ENCODE measurements at regions not wholly inside any gene's neighbourhood (a gene's known extent, or its start where the extent isn't known, plus 50 kb on each side); places are given as distances from the start of the nearest gene placed in this dataset.
"Not testable (repeated sequence)": the region's sequence is repeated elsewhere in the genome, so short reads cannot be mapped to it uniquely, and the experiment has no call there.

- DNase-seq (no peak), ATAC-seq (no peak)
- ChIA-PET CTCF (interaction anchor here (0.6 to 3.3 kb wide), 2 partner anchors 11 to 302 kb away, joined by 3 to 14 read pairs; no protein-coding TSS in a partner anchor), POLR2A (interaction anchor here (0.6 kb wide), 1 partner anchor 203 kb away, joined by 8 read pairs; no protein-coding TSS in a partner anchor)
- no peak overlapping the region for H3K4me3 Mint-ChIP-seq
- H3K27ac Mint-ChIP-seq = no peak overlapping the region
- no peaks in the 10 kb centered on the region for H3K27me3 Mint-ChIP-seq
- no peaks in the 10 kb centered on the region for H3K9me3 Mint-ChIP-seq (ENCODE audit: low read depth)
- H3K4me1 Mint-ChIP-seq = no peaks in the 10 kb centered on the region
- intact Hi-C loops (cut with DNase I, micrococcal nuclease) = no loop called here
- H3K36me3 Mint-ChIP-seq (ENCODE audit: low read depth) = no peaks in the 10 kb centered on the region
Measured at GRCh38 chr2:65999103-65999502, 435.8 kb upstream of the MEIS1 start.

GRCh38 chr2:65997961-65998360 lies 437.0 kb upstream of the MEIS1 start:
- intact Hi-C loops (cut with DNase I, micrococcal nuclease) = no loop called here
- no peaks in the 10 kb centered on the region for H3K27me3 Mint-ChIP-seq
- no peak overlapping the region for H3K4me3 Mint-ChIP-seq
- ChIA-PET POLR2A (no interaction called here), CTCF (no interaction called here)
- H3K9me3 Mint-ChIP-seq (ENCODE audit: low read depth) = no peaks in the 10 kb centered on the region
- H3K4me1 Mint-ChIP-seq = no peaks in the 10 kb centered on the region
- DNase-seq (no peak), ATAC-seq (no peak)
- no peaks in the 10 kb centered on the region for H3K36me3 Mint-ChIP-seq (ENCODE audit: low read depth)
- H3K27ac Mint-ChIP-seq = no peak overlapping the region

- Mint-ChIP-seq H3K9me3 (ENCODE audit: low read depth) (peaks cover 5% of the 10 kb centered on the region), H3K27ac (no peak overlapping the region), H3K27me3 (peaks cover 3% of the 10 kb centered on the region), H3K36me3 (ENCODE audit: low read depth) (no peaks in the 10 kb centered on the region), H3K4me3 (no peak overlapping the region), H3K4me1 (no peaks in the 10 kb centered on the region)
- CTCF ChIA-PET = interaction anchor here (1.0 kb wide), 1 partner anchor 126 kb away, joined by 4 read pairs; no protein-coding TSS in a partner anchor
- ATAC-seq (no peak), DNase-seq (no peak)
- intact Hi-C loops (cut with DNase I, micrococcal nuclease) = no loop called here
- POLR2A ChIA-PET = no interaction called here
Measured at GRCh38 chr2:65992198-65992554, 442.7 kb upstream of the MEIS1 start.

- intact Hi-C loops (cut with DNase I, micrococcal nuclease) = no loop called here
- Mint-ChIP-seq H3K36me3 (ENCODE audit: low read depth) (no peaks in the 10 kb centered on the region), H3K27ac (no peak overlapping the region), H3K4me3 (no peak overlapping the region), H3K4me1 (no peaks in the 10 kb centered on the region), H3K27me3 (peaks cover 3% of the 10 kb centered on the region), H3K9me3 (ENCODE audit: low read depth) (peaks cover 5% of the 10 kb centered on the region)
- DNase-seq (no peak), ATAC-seq (no peak)
- POLR2A ChIA-PET = no interaction called here
- CTCF ChIA-PET = interaction anchor here (1.0 kb wide), 1 partner anchor 126 kb away, joined by 4 read pairs; no protein-coding TSS in a partner anchor
Measured at GRCh38 chr2:65991381-65992197, 443.3 kb upstream of the MEIS1 start.

- POLR2A ChIA-PET = no interaction called here
Measured at GRCh38 chr2:65985986-65986385, 448.9 kb upstream of the MEIS1 start.

GRCh38 chr2:65980531-65980930 lies 454.4 kb upstream of the MEIS1 start:
- CTCF ChIA-PET = no interaction called here
- no peak for DNase-seq
- Mint-ChIP-seq H3K9me3 (ENCODE audit: low read depth) (peaks cover 2% of the 10 kb centered on the region), H3K36me3 (ENCODE audit: low read depth) (no peaks in the 10 kb centered on the region), H3K27me3 (no peaks in the 10 kb centered on the region), H3K4me3 (no peak overlapping the region), H3K4me1 (no peaks in the 10 kb centered on the region), H3K27ac (no peak overlapping the region)
- intact Hi-C loops (cut with DNase I, micrococcal nuclease) = loop anchor here in 1 of 2 experiments (5.0 kb wide), 1 partner anchor 362 kb away; no protein-coding TSS in a partner anchor
- ATAC-seq = no peak
- POLR2A ChIA-PET = no interaction called here

More at GRCh38 chr2:65985986-65986385, 448.9 kb upstream of the MEIS1 start:
- DNase-seq (no peak), ATAC-seq (no peak)
- CTCF ChIA-PET = interaction anchor here (0.6 kb wide), 1 partner anchor 69 kb away, joined by 3 read pairs; no protein-coding TSS in a partner anchor
- Mint-ChIP-seq H3K27ac (no peak overlapping the region), H3K4me3 (no peak overlapping the region), H3K36me3 (ENCODE audit: low read depth) (no peaks in the 10 kb centered on the region), H3K4me1 (no peaks in the 10 kb centered on the region), H3K9me3 (ENCODE audit: low read depth) (peaks cover 5% of the 10 kb centered on the region), H3K27me3 (peaks cover 3% of the 10 kb centered on the region)
- intact Hi-C loops (cut with DNase I, micrococcal nuclease) = no loop called here

GRCh38 chr2:65979446-65979845 lies 455.5 kb upstream of the MEIS1 start:
- Mint-ChIP-seq H3K4me1 (no peaks in the 10 kb centered on the region), H3K27ac (no peak overlapping the region), H3K27me3 (no peaks in the 10 kb centered on the region), H3K36me3 (ENCODE audit: low read depth) (no peaks in the 10 kb centered on the region), H3K4me3 (no peak overlapping the region), H3K9me3 (ENCODE audit: low read depth) (peaks cover 2% of the 10 kb centered on the region)
- intact Hi-C loops (cut with DNase I, micrococcal nuclease) = no loop called here
- DNase-seq (no peak), ATAC-seq (no peak)
- CTCF ChIA-PET = no interaction called here
- POLR2A ChIA-PET = no interaction called here

- Mint-ChIP-seq H3K4me1 (no peaks in the 10 kb centered on the region), H3K27me3 (peaks cover 2% of the 10 kb centered on the region), H3K4me3 (no peak overlapping the region), H3K27ac (no peak overlapping the region), H3K9me3 (ENCODE audit: low read depth) (peaks cover 2% of the 10 kb centered on the region), H3K36me3 (ENCODE audit: low read depth) (no peaks in the 10 kb centered on the region)
- POLR2A ChIA-PET = no interaction called here
- ATAC-seq (no peak), DNase-seq (no peak)
- intact Hi-C loops (cut with DNase I, micrococcal nuclease) = no loop called here
- CTCF ChIA-PET = no interaction called here
Measured at GRCh38 chr2:65974067-65974723, 460.7 kb upstream of the MEIS1 start.

GRCh38 chr2:65969161-65969560 lies 465.8 kb upstream of the MEIS1 start:
- Mint-ChIP-seq H3K9me3 (ENCODE audit: low read depth) (no peaks in the 10 kb centered on the region), H3K4me1 (no peaks in the 10 kb centered on the region), H3K4me3 (no peak overlapping the region), H3K27ac (no peak overlapping the region), H3K36me3 (ENCODE audit: low read depth) (no peaks in the 10 kb centered on the region), H3K27me3 (peaks cover 2% of the 10 kb centered on the region)
- ATAC-seq (no peak), DNase-seq (no peak)
- ChIA-PET POLR2A (no interaction called here), CTCF (no interaction called here)
- intact Hi-C loops (cut with DNase I, micrococcal nuclease) = no loop called here

GRCh38 chr2:65963303-65963702 lies 471.6 kb upstream of the MEIS1 start:
- POLR2A ChIA-PET; H3K36me3 Mint-ChIP-seq (ENCODE audit: low read depth); ATAC-seq; H3K4me1 Mint-ChIP-seq; intact Hi-C loops (cut with DNase I, micrococcal nuclease); DNase-seq; H3K27me3 Mint-ChIP-seq; H3K9me3 Mint-ChIP-seq (ENCODE audit: low read depth); H3K4me3 Mint-ChIP-seq; H3K27ac Mint-ChIP-seq; CTCF ChIA-PET: not testable (repeated sequence)

- no peak overlapping the region for H3K4me3 Mint-ChIP-seq
- no peak for ATAC-seq
Measured at GRCh38 chr2:65960953-65961352, 474.0 kb upstream of the MEIS1 start.

GRCh38 chr2:65957886-65958285 lies 477.0 kb upstream of the MEIS1 start:
- Mint-ChIP-seq H3K27me3 (no peaks in the 10 kb centered on the region), H3K4me1 (no peaks in the 10 kb centered on the region), H3K27ac (no peak overlapping the region), H3K4me3 (no peak overlapping the region), H3K9me3 (ENCODE audit: low read depth) (peaks cover 12% of the 10 kb centered on the region), H3K36me3 (ENCODE audit: low read depth) (no peaks in the 10 kb centered on the region)
- intact Hi-C loops (cut with DNase I, micrococcal nuclease) = no loop called here
- ATAC-seq = no peak
- DNase-seq = no peak
- CTCF ChIA-PET = no interaction called here
- POLR2A ChIA-PET = no interaction called here

More at GRCh38 chr2:65960953-65961352, 474.0 kb upstream of the MEIS1 start:
- intact Hi-C loops (cut with DNase I, micrococcal nuclease) = no loop called here
- DNase-seq = no peak
- POLR2A ChIA-PET = no interaction called here
- H3K27me3 Mint-ChIP-seq = no peaks in the 10 kb centered on the region
- peaks cover 12% of the 10 kb centered on the region for H3K9me3 Mint-ChIP-seq (ENCODE audit: low read depth)
- CTCF ChIA-PET = interaction anchor here (0.6 kb wide), 1 partner anchor 1712 kb away, joined by 3 read pairs; no protein-coding TSS in a partner anchor
- no peak overlapping the region for H3K27ac Mint-ChIP-seq
- no peaks in the 10 kb centered on the region for H3K36me3 Mint-ChIP-seq (ENCODE audit: low read depth)
- H3K4me1 Mint-ChIP-seq = no peaks in the 10 kb centered on the region

Data from activated CD4-positive, alpha-beta T cell treated with anti-CD3 and anti-CD28 coated beads for 36 hours (primary cell).